PFSK-1 (cell line): ENCODE measurements at regions not wholly inside any gene's neighbourhood (a gene's known extent, or its start where the extent isn't known, plus 50 kb on each side); places are given as distances from the start of the nearest gene placed in this dataset.

Source experiments
- REST ChIP-seq, 2 experiments: IDR thresholded peaks; 2 replicates each; pipeline versions ENCODE4 v1.6.1 to v1.8.0; 2011 to 2012; ENCODE audit warnings: low read depth in 2 of 2, low read length in 2 of 2, control low read depth in 1 of 2, inconsistent platforms in 1 of 2, mild to moderate bottlenecking in 1 of 2, moderate library complexity in 1 of 2; ENCODE audit not compliant: insufficient read depth in 1 of 2
- SIN3A ChIP-seq: IDR thresholded peaks from 2 replicates; pipeline ENCODE4 v1.6.1; 2012; ENCODE audit warnings: mild to moderate bottlenecking, low read length, moderate library complexity, borderline replicate concordance; ENCODE audit not compliant: insufficient read depth
- TAF1 ChIP-seq: IDR thresholded peaks from 2 replicates; pipeline ENCODE4 v1.6.1; 2012; ENCODE audit warnings: low read length, control low read depth, borderline replicate concordance; ENCODE audit not compliant: insufficient read depth

GRCh38 chr5:29642601-29643000 lies 1550.9 kb upstream of the CDH6 start:
- no peak for TF ChIP-seq SIN3A
- TF ChIP-seq TAF1: no peak
- TF ChIP-seq REST (IDR thresholded peaks at IDR 0.05; ENCODE audit: insufficient read depth in 1 of 2, low read depth in 2 of 2, low read length in 2 of 2): no peak
